GM12864 (cell line): ENCODE measurements at regions not wholly inside any gene's neighbourhood (a gene's known extent, or its start where the extent isn't known, plus 50 kb on each side); places are given as distances from the start of the nearest gene placed in this dataset.

ENCODE experiments used
- DNase-seq: peaks from one replicate; pipeline ENCODE4 v3.0.0-alpha.2; 2011; ENCODE audit warnings: low read depth
- H3K4me3 ChIP-seq: 2 replicates; pipeline ENCODE4 v1.5.1; 2011; ENCODE audit warnings: mild to moderate bottlenecking, low read depth, low read length, control low read depth
- TF ChIP-seq, protein P1 (sequence below): IDR thresholded peaks from 2 replicates; pipeline ENCODE4 v1.5.1; 2011; ENCODE audit warnings: low read depth, mild to moderate bottlenecking, moderate library complexity, low read length, control low read depth, inconsistent platforms; ENCODE audit errors: missing control alignments

DNA sequence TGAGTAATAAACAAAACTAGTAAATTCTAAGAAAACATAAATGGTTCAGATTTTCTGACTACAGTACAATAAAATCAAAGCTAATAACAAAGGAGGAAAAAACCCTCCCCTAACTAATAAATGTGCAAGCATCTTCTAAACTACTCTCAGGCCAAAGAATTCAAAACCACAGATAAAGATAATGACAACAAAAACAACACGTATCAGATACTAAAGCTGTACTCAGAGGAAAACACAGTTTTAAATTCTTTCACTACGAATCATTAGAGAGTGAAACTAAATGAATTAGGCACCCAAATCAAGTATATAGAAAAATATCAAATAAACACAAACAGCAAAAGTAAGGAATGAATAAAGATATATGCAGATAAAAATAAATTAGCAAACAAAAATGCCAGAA lies 200.9 kb downstream of the TEX36 start:
- no peak for DNase-seq
- TF ChIP-seq, protein P1, sequence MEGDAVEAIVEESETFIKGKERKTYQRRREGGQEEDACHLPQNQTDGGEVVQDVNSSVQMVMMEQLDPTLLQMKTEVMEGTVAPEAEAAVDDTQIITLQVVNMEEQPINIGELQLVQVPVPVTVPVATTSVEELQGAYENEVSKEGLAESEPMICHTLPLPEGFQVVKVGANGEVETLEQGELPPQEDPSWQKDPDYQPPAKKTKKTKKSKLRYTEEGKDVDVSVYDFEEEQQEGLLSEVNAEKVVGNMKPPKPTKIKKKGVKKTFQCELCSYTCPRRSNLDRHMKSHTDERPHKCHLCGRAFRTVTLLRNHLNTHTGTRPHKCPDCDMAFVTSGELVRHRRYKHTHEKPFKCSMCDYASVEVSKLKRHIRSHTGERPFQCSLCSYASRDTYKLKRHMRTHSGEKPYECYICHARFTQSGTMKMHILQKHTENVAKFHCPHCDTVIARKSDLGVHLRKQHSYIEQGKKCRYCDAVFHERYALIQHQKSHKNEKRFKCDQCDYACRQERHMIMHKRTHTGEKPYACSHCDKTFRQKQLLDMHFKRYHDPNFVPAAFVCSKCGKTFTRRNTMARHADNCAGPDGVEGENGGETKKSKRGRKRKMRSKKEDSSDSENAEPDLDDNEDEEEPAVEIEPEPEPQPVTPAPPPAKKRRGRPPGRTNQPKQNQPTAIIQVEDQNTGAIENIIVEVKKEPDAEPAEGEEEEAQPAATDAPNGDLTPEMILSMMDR = no peak

DNA sequence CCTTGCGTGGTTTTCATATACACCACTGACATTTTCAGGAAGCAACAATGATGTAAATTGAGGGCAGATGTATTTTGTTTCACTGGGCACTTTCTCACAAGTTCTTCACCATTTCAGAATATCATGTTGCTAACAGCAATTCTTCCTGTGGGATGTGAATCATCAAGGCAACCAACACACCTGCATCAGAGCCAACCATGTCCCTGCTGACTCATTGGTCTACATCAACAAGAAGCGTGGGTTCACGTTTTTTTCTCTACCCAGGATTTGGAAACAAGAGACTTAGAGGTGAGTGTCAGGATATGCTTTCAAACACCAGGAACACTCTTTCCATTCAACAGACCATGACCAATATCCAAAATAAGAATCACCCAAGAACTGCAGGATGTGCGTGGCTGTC lies 203.9 kb downstream of the TEX36 start:
- TF ChIP-seq, protein P1 = no peak
- H3K4me3 ChIP-seq = no peak overlapping the region
- DNase-seq = no peak

More for the DNA sequence above, 200.9 kb downstream of the TEX36 start:
- H3K4me3 ChIP-seq = no peak overlapping the region

DNA sequence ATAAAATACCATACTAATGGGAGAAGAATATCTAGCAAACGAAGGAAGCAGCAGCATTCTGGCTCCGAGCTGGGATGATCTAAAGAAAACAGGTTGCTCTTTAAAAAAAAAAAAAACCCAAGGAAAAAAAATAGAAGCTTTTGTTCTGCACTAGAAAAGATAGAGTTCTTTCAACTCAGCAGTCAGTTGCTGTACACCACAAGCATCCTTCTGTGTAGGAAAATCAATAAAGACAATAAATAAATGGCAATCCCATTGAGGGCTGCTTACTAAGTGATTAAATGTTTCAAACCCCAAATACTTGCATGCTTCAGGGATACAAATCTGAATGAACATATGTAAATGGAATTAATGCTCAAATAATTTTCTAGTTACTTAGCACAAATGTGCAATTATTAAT lies 207.1 kb downstream of the TEX36 start:
- TF ChIP-seq, protein P1 = no peak
- H3K4me3 ChIP-seq = no peak overlapping the region
- no peak for DNase-seq

DNA sequence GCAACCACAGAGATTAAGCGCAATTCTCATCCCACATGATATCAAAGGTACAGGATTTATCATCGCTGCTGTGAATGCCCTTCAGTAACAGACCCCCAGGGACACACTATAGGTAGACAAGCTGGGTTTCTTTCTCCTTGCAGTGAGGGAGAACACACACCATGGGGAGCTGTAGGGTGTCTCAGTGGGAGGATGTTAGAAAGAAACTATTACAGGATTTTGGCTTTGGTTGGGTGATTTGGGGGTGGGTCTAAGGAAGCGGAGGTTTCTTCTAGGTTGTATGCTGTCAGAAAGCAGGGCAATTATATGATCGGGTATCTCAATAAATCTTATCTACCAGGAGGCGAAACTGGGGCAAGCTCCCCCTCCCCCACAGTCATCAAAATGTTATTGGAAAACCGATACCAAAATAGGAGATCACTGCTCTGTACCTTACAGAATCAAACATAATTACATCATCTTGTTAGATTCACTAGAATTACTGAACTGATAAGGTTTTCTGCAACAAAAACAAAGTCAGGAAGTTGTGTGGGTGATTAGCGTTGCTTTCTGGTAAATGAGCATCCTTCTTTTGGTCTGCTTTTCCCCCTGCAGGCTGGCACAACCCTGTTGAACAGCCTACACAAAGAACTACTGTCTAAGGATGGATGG lies 209.7 kb downstream of the TEX36 start:
- H3K4me3 ChIP-seq = no peak overlapping the region
- TF ChIP-seq, protein P1 = no peak
- no peak for DNase-seq

DNA sequence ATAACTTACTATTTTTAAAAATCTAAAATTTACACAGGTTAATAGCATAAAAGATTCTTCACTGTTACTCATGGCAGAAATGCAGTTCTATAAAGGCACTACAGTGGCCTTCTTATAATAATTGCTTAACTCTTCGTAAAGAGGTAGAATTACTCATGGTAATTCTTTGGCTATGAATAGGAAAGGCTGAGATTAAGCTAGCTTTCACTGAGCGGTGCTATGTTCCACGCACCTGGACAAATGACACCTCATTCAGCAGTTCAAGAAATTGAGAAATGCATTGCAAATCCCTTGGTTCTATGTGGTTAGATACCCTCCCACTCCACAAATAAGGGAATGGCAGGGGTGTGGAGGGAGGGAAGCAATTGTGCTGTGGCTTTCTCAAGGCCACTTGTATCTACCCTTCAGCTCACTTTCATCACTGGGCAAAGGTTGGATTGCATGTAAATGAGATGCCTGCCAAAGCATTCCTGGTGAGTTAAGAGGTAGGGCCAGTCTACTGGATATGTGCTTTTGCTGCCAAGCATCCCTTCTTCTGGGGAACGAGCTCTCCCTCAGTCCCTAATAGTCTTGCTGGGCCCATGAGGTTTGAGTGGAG lies 210.9 kb downstream of the TEX36 start:
- H3K4me3 ChIP-seq = no peak overlapping the region
- no peak for DNase-seq
- TF ChIP-seq, protein P1 = no peak

DNA sequence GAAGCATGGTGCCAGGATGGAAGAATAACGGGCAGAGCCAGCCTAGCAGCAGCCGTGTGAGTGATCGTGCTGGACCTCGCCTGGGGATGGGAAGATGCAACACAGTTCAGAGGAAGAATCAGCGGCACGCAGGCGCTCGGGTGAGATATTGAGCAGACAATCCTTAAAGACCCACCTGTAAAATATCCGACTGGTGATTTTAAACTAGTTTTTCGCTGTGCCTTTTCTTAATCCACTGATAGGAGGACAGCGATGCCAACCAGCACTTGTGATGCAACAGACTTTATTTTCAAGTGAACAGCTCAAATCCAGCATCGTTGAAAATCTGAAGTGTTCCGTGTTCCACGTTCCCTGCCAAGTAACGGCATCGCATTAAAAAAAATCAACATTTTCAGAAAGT lies 214.7 kb downstream of the TEX36 start:
- TF ChIP-seq, protein P1 = no peak
- H3K4me3 ChIP-seq = no peak overlapping the region
- no peak for DNase-seq

DNA sequence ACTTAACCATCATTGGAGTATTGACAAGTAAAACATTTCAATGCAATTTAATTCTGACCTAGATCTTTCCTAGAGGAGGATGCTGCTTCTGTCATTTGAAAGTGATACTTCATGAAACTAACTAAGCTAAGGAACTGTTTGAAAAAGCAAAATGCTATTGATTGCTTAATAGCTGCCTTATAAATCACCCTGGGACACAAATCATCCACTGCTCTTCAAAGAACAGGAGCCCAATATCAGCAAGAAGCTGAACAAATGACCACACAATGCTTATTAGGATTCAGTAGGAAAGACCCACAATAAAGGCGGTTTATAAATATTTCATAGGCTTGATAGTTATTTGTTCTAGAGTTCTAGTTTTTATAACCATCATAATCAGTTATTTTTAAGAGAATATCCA lies 216.3 kb downstream of the TEX36 start:
- TF ChIP-seq, protein P1 = no peak
- no peak for DNase-seq
- H3K4me3 ChIP-seq = no peak overlapping the region
